Sigmoid colon (tissue), 6 donors: ENCODE measurements at regions not wholly inside any gene's neighbourhood (a gene's known extent, or its start where the extent isn't known, plus 50 kb on each side); places are given as distances from the start of the nearest gene placed in this dataset.
"Not testable (repeated sequence)": the region's sequence is repeated elsewhere in the genome, so short reads cannot be mapped to it uniquely, and the experiment has no call there.

Experiments
- DNase-seq: peaks from one replicate; pipeline ENCODE4 v3.0.0-alpha.2; 2019
- H3K27ac ChIP-seq, 4 donors: fragments of 200-600 bp; sonication (generic); one replicate each; pipeline ENCODE4 v1.5.1; 2016 to 2019; ENCODE audit warnings: mild to moderate bottlenecking in 1 of 4
- H3K27me3 ChIP-seq, 3 donors: fragments of 200-600 bp; sonication (generic); one replicate each; pipeline ENCODE4 v1.5.1; 2019; ENCODE audit warnings: mild to moderate bottlenecking in 1 of 3
- H3K36me3 ChIP-seq, 4 donors: fragments of 200-600 bp; sonication (generic); one replicate each; pipeline ENCODE4 v1.5.1; 2016 to 2019
- H3K4me1 ChIP-seq, 4 donors: fragments of 200-600 bp; sonication (generic); one replicate each; pipeline ENCODE4 v1.5.1; 2017 to 2019
- H3K4me3 ChIP-seq, 4 donors: fragments of 200-600 bp; sonication (generic); one replicate each; pipeline ENCODE4 v1.5.1; 2017 to 2019; ENCODE audit warnings: mild to moderate bottlenecking in 2 of 4, moderate library complexity in 1 of 4
- H3K9me3 ChIP-seq, 4 donors: fragments of 200-600 bp in 3 of 4; sonication (generic) in 3 of 4; one replicate each; pipeline versions ENCODE4 v1.5.1 to v1.6.1; 2013 to 2019
- EP300 ChIP-seq, 4 donors: sonication (generic); formaldehyde crosslinking; IDR thresholded peaks; one replicate each; pipeline ENCODE4 v1.6.1; 2017; ENCODE audit warnings: antibody characterized with exemption in 4 of 4
- POLR2A ChIP-seq, 2 donors: fragments of 450-650 bp; IDR thresholded peaks; one replicate each; pipeline ENCODE4 v1.6.1; 2016; ENCODE audit warnings: antibody characterized with exemption in 2 of 2, mild to moderate bottlenecking in 2 of 2, moderate library complexity in 2 of 2
- POLR2AphosphoS5 ChIP-seq, 4 donors: sonication (generic); formaldehyde crosslinking; IDR thresholded peaks; one replicate each; pipeline ENCODE4 v1.6.1; 2017; ENCODE audit warnings: antibody characterized with exemption in 4 of 4
- WGBS, 2 donors: extraction: QIAGEN DNeasy Blood & Tissue Kit; methylation state at CpG; one replicate each; pipeline ENCODE4 v1.1.7; 2013; 5-methylcytosine and 5-hydroxymethylcytosine counted together
- intact Hi-C: fragments of 100-400 bp; cut with DNase I; formaldehyde crosslinking; loops from one replicate; pipeline ENCODE4 v1.15.1; 2023
- TF ChIP-seq, protein P1 (sequence below), 4 experiments: fragments of 450-650 bp in 3 of 4; fragments of 200-600 bp in 1 of 4; IDR thresholded peaks; one replicate each; pipeline ENCODE4 v1.5.1; 2016 to 2019; ENCODE audit warnings: antibody characterized with exemption in 4 of 4, mild to moderate bottlenecking in 3 of 4, moderate library complexity in 2 of 4
- donor health status: healthy with polysubstance abuse.
- donor health status: healthy.

- Histone ChIP-seq H3K36me3 (no peaks in the 10 kb centered on the region), H3K9me3 (peaks cover 0 to 7% (median 0%) of the 10 kb centered on the region in 4 donors), H3K27me3 (no peaks in the 10 kb centered on the region), H3K4me3 (no peak overlapping the region), H3K27ac (no peak overlapping the region), H3K4me1 (no peaks in the 10 kb centered on the region)
- DNase-seq: no peak
- TF ChIP-seq EP300 (IDR thresholded peaks at IDR 0.05) (no peak), POLR2AphosphoS5 (IDR thresholded peaks at IDR 0.05) (no peak), POLR2A (IDR thresholded peaks at IDR 0.05) (no peak)
- TF ChIP-seq, protein P1, sequence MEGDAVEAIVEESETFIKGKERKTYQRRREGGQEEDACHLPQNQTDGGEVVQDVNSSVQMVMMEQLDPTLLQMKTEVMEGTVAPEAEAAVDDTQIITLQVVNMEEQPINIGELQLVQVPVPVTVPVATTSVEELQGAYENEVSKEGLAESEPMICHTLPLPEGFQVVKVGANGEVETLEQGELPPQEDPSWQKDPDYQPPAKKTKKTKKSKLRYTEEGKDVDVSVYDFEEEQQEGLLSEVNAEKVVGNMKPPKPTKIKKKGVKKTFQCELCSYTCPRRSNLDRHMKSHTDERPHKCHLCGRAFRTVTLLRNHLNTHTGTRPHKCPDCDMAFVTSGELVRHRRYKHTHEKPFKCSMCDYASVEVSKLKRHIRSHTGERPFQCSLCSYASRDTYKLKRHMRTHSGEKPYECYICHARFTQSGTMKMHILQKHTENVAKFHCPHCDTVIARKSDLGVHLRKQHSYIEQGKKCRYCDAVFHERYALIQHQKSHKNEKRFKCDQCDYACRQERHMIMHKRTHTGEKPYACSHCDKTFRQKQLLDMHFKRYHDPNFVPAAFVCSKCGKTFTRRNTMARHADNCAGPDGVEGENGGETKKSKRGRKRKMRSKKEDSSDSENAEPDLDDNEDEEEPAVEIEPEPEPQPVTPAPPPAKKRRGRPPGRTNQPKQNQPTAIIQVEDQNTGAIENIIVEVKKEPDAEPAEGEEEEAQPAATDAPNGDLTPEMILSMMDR (IDR thresholded peaks at IDR 0.05): no peak
- WGBS, 2 donors: 69 to 82% methylated on average over 3 of the region's 3 CpGs
- intact Hi-C loops: no loop called here
Measured at GRCh38 chr5:19274578-19274977, 713.4 kb downstream of the CDH18 start.

- H3K4me3 ChIP-seq: no peak overlapping the region
- WGBS, 2 donors: 86 to 91% methylated on average over 3 of the region's 3 CpGs
- no peaks in the 10 kb centered on the region for H3K27me3 ChIP-seq
- no peak overlapping the region for H3K27ac ChIP-seq
- H3K9me3 ChIP-seq: peaks cover 0 to 2% (median 0%) of the 10 kb centered on the region in 4 donors
- H3K4me1 ChIP-seq: no peaks in the 10 kb centered on the region
- no peak for DNase-seq
- H3K36me3 ChIP-seq: no peaks in the 10 kb centered on the region
- TF ChIP-seq POLR2AphosphoS5 (IDR thresholded peaks at IDR 0.05) (no peak), EP300 (IDR thresholded peaks at IDR 0.05) (no peak), POLR2A (IDR thresholded peaks at IDR 0.05) (no peak)
- TF ChIP-seq, protein P1 (IDR thresholded peaks at IDR 0.05): no peak
- intact Hi-C loops: no loop called here
Measured at GRCh38 chr5:19285286-19285685, 702.7 kb downstream of the CDH18 start.

- H3K4me3 ChIP-seq, H3K27me3 ChIP-seq, intact Hi-C loops, H3K4me1 ChIP-seq, H3K36me3 ChIP-seq, DNase-seq, H3K27ac ChIP-seq, H3K9me3 ChIP-seq: not testable (repeated sequence)
- 87 to 93% methylated on average over 54 of the region's 54 CpGs for WGBS, 2 donors
Measured at GRCh38 chr5:19287548-19288277, 700.3 kb downstream of the CDH18 start.

DNA sequence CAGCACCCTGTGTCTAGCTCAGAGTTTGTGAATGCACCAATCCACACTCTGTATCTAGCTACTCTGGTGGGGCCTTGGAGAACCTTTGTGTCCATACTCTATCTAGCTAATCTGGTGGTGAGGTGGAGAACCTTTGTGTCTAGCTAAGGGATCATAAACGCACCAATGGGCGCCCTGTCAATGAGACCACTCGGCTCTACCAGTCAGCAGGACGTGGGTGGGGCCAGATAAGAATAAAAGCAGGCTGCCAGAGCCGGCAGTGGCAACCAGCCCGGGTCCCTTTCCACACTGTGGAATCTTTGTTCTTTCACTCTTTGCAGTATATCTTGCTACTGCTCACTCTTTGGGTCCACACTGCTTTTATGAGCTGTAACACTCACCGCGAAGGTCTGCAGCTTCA, 699.7 kb downstream of the CDH18 start:
- DNase-seq, H3K4me1 ChIP-seq, H3K9me3 ChIP-seq, intact Hi-C loops, H3K4me3 ChIP-seq, H3K36me3 ChIP-seq, H3K27me3 ChIP-seq, H3K27ac ChIP-seq: not testable (repeated sequence)
- 84 to 89% methylated on average over 8 of the region's 8 CpGs for WGBS, 2 donors

DNA sequence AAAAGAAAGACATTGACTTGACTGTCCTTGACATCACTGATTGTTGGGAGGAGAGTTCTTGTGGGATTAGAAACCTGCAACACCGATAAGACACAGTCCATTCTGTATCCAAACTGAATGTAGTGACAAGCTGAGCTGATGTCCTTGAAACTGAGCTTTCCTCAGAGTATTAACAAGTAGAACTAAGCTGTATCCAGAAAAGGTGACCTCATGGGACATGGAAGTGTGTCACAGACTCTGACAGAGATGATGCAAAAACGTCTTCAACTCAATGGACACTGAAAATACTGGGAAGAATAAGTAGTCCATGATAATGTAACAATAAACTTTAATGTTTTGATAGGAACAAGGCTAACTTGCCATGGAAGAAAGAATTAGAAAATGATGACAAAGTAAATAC, 690.1 kb downstream of the CDH18 start:
- Histone ChIP-seq H3K4me1 (no peaks in the 10 kb centered on the region), H3K27ac (no peak overlapping the region), H3K36me3 (no peaks in the 10 kb centered on the region), H3K27me3 (no peaks in the 10 kb centered on the region), H3K9me3 (no peaks in the 10 kb centered on the region), H3K4me3 (no peak overlapping the region)
- 43 to 59% methylated on average over 2 of the region's 2 CpGs for WGBS, 2 donors
- intact Hi-C loops: no loop called here
- TF ChIP-seq, protein P1 (IDR thresholded peaks at IDR 0.05): no peak
- TF ChIP-seq EP300 (IDR thresholded peaks at IDR 0.05) (no peak), POLR2A (IDR thresholded peaks at IDR 0.05) (no peak), POLR2AphosphoS5 (IDR thresholded peaks at IDR 0.05) (no peak)
- DNase-seq: no peak

DNA sequence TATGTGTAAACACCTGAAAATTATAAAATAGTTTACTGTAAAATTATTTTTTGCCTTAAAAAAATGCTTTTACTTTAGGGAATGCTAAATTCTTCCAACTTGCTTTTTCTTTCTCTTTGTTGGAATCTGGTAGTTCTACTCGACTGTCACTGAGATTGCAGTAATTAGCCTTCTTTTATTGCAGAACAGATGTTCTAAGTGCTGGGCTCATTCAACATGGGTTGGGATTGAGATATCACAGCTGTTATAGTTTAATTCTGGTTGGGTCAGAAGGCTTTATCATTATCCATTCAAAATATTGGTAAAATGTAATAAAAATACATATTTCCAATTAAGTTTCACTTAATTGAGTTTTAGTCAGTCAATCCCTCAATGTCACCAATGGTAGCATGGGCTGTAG, 686.7 kb downstream of the CDH18 start:
- WGBS, 2 donors: 20 to 41% methylated on average over 1 of the region's 1 CpG
- Histone ChIP-seq H3K36me3 (no peaks in the 10 kb centered on the region), H3K27me3 (no peaks in the 10 kb centered on the region), H3K27ac (no peak overlapping the region), H3K4me1 (no peaks in the 10 kb centered on the region), H3K9me3 (peaks cover 0 to 5% (median 0%) of the 10 kb centered on the region in 4 donors), H3K4me3 (no peak overlapping the region)
- DNase-seq: no peak
- intact Hi-C loops: no loop called here
- TF ChIP-seq, protein P1 (IDR thresholded peaks at IDR 0.05): no peak
- TF ChIP-seq POLR2A (IDR thresholded peaks at IDR 0.05): no peak
- no peak for TF ChIP-seq EP300 (IDR thresholded peaks at IDR 0.05)
- no peak for TF ChIP-seq POLR2AphosphoS5 (IDR thresholded peaks at IDR 0.05)
